ENCODE measurements at regions not wholly inside any gene's neighbourhood (a gene's known extent, or its start where the extent isn't known, plus 50 kb on each side); places are given as distances from the start of the nearest gene placed in this dataset.

GRCh38 chr2:125543968-125544514, 1111.9 kb upstream of the GYPC start:
- DNase-seq, result no peak
- no peak for TF ChIP-seq CTCF (IDR thresholded peaks at IDR 0.05)
- no peak for TF ChIP-seq POLR2A (IDR thresholded peaks at IDR 0.05)
- Histone ChIP-seq H3K4me3 (replicated peaks in 1 of 3) (no peak overlapping the region), H3K9me3 (no peaks in the 10 kb centered on the region), H3K36me3 (no peaks in the 10 kb centered on the region), H3K27ac (no peak overlapping the region), H3K4me1 (no peaks in the 10 kb centered on the region), H3K27me3 (no peaks in the 10 kb centered on the region)
- 88% methylated on average over 1 of the region's 1 CpG for WGBS, 2 donors
- intact Hi-C loops (cut with DNase I), result no loop called here

GRCh38 chr2:125553768-125554167, 1102.2 kb upstream of the GYPC start:
- Histone ChIP-seq H3K9me3 (no peaks in the 10 kb centered on the region), H3K4me1 (no peaks in the 10 kb centered on the region), H3K36me3 (no peaks in the 10 kb centered on the region), H3K27me3 (no peaks in the 10 kb centered on the region), H3K4me3 (replicated peaks in 1 of 3) (no peak overlapping the region), H3K27ac (no peak overlapping the region)
- 94 to 96% methylated on average over 1 of the region's 1 CpG for WGBS, 2 donors
- intact Hi-C loops (cut with DNase I), result no loop called here
- no peak for TF ChIP-seq POLR2A (IDR thresholded peaks at IDR 0.05)
- TF ChIP-seq CTCF (IDR thresholded peaks at IDR 0.05), result no peak
- DNase-seq, result no peak

GRCh38 chr2:125554956-125555355, 1101.0 kb upstream of the GYPC start:
- H3K27me3 ChIP-seq, result no peaks in the 10 kb centered on the region
- H3K9me3 ChIP-seq, result no peaks in the 10 kb centered on the region
- H3K4me1 ChIP-seq, result no peaks in the 10 kb centered on the region
- DNase-seq, result no peak
- TF ChIP-seq POLR2A (IDR thresholded peaks at IDR 0.05), result no peak
- TF ChIP-seq CTCF (IDR thresholded peaks at IDR 0.05), result no peak
- H3K4me3 ChIP-seq (replicated peaks in 1 of 3), result no peak overlapping the region
- intact Hi-C loops (cut with DNase I), result no loop called here
- H3K27ac ChIP-seq, result no peak overlapping the region
- WGBS, 2 donors, result 56 to 73% methylated on average over 2 of the region's 2 CpGs
- no peaks in the 10 kb centered on the region for H3K36me3 ChIP-seq

- intact Hi-C loops (cut with DNase I), result no loop called here
- no peak for DNase-seq
- TF ChIP-seq CTCF (IDR thresholded peaks at IDR 0.05) (no peak), POLR2A (IDR thresholded peaks at IDR 0.05) (no peak)
- no peaks in the 10 kb centered on the region for H3K9me3 ChIP-seq
- H3K27ac ChIP-seq, result no peak overlapping the region
- H3K4me3 ChIP-seq (replicated peaks in 1 of 3), result no peak overlapping the region
- 72 to 84% methylated on average over 3 of the region's 3 CpGs for WGBS, 2 donors
- no peaks in the 10 kb centered on the region for H3K36me3 ChIP-seq
- H3K27me3 ChIP-seq, result no peaks in the 10 kb centered on the region
- H3K4me1 ChIP-seq, result no peaks in the 10 kb centered on the region
Observed at GRCh38 chr2:125559186-125559585, 1096.8 kb upstream of the GYPC start.

GRCh38 chr2:125560855-125561254, 1095.1 kb upstream of the GYPC start:
- Histone ChIP-seq H3K4me3 (replicated peaks in 1 of 3) (no peak overlapping the region), H3K27ac (no peak overlapping the region), H3K4me1 (no peaks in the 10 kb centered on the region), H3K27me3 (no peaks in the 10 kb centered on the region), H3K36me3 (no peaks in the 10 kb centered on the region), H3K9me3 (no peaks in the 10 kb centered on the region)
- no peak for DNase-seq
- WGBS, 2 donors, result 32 to 56% methylated on average over 1 of the region's 1 CpG
- intact Hi-C loops (cut with DNase I), result no loop called here
- TF ChIP-seq CTCF (IDR thresholded peaks at IDR 0.05) (no peak), POLR2A (IDR thresholded peaks at IDR 0.05) (no peak)
